ENCODE measurements at regions not wholly inside any gene's neighbourhood (a gene's known extent, or its start where the extent isn't known, plus 50 kb on each side); places are given as distances from the start of the nearest gene placed in this dataset.

- no peak for TF ChIP-seq SP1 (IDR thresholded peaks at IDR 0.05; ENCODE audit: low read depth)
- TF ChIP-seq CTCF (IDR thresholded peaks at IDR 0.05 in 2 of 3, conservative IDR thresholded peaks at IDR 0.05 in 1 of 3; ENCODE audit: borderline replicate concordance in 1 of 3, insufficient read depth in 1 of 3, low read depth in 2 of 3, low read length in 2 of 3), result no peak
- TF ChIP-seq EZH2 (IDR thresholded peaks at IDR 0.05), result no peak
Measured at GRCh38 chr18:25510096-25510495, 158.1 kb upstream of the ZNF521 start.

Data from HCT116 (cell line).